ENCODE measurements at regions not wholly inside any gene's neighbourhood (a gene's known extent, or its start where the extent isn't known, plus 50 kb on each side); places are given as distances from the start of the nearest gene placed in this dataset.

GRCh38 chr20:1720226-1720625, 62.6 kb upstream of the SIRPG start:
- no peak for TF ChIP-seq CTCF (conservative IDR thresholded peaks at IDR 0.05; ENCODE audit: low read length)
- DNase-seq (ENCODE audit: low read depth), result no peak
- H3K4me3 ChIP-seq (ENCODE audit: low read length), result no peak overlapping the region

- TF ChIP-seq CTCF (conservative IDR thresholded peaks at IDR 0.05; ENCODE audit: low read length), result no peak
- peak; percentile 96 for DNase-seq (ENCODE audit: low read depth)
- H3K4me3 ChIP-seq (ENCODE audit: low read length), result no peak overlapping the region
These were observed 61.2 kb upstream of the SIRPG start for GRCh38 chr20:1718604-1719384.

- TF ChIP-seq CTCF (conservative IDR thresholded peaks at IDR 0.05; ENCODE audit: low read length), result no peak
- no peak for DNase-seq (ENCODE audit: low read depth)
- no peak overlapping the region for H3K4me3 ChIP-seq (ENCODE audit: low read length)
These were observed 55.4 kb upstream of the SIRPG start for GRCh38 chr20:1712634-1713624.

- no peak for TF ChIP-seq CTCF (conservative IDR thresholded peaks at IDR 0.05; ENCODE audit: low read length)
- H3K4me3 ChIP-seq (ENCODE audit: low read length), result no peak overlapping the region
- DNase-seq (ENCODE audit: low read depth), result no peak
These were observed 54.4 kb upstream of the SIRPG start for GRCh38 chr20:1711826-1712601.

- DNase-seq (ENCODE audit: low read depth), result no peak
- H3K4me3 ChIP-seq (ENCODE audit: low read length), result no peak overlapping the region
- TF ChIP-seq CTCF (conservative IDR thresholded peaks at IDR 0.05; ENCODE audit: low read length), result no peak
These were observed 53.7 kb upstream of the SIRPG start for GRCh38 chr20:1711266-1711665.

GRCh38 chr20:1710484-1710883, 52.9 kb upstream of the SIRPG start:
- DNase-seq (ENCODE audit: low read depth), result no peak
- H3K4me3 ChIP-seq (ENCODE audit: low read length), result no peak overlapping the region
- TF ChIP-seq CTCF (conservative IDR thresholded peaks at IDR 0.05; ENCODE audit: low read length), result no peak

Measured in AG10803 (cell line).